ENCODE measurements at regions not wholly inside any gene's neighbourhood (a gene's known extent, or its start where the extent isn't known, plus 50 kb on each side); places are given as distances from the start of the nearest gene placed in this dataset.

- no peaks in the 10 kb centered on the region for H3K36me3 ChIP-seq (replicated peaks in 1 of 2; ENCODE audit: control insufficient read depth in 1 of 2, insufficient read depth in 2 of 2, low read length in 2 of 2)
- TF ChIP-seq CTCF (IDR thresholded peaks at IDR 0.05), result no peak
- H3K36me3 Mint-ChIP-seq, result no peaks in the 10 kb centered on the region
- H3K27ac ChIP-seq (ENCODE audit: low read depth in 1 of 2, low read length in 2 of 2), result no peak overlapping the region
- no peak overlapping the region for H3K4me3 Mint-ChIP-seq
- H3K27ac Mint-ChIP-seq, result no peak overlapping the region
- H3K27me3 Mint-ChIP-seq (ENCODE audit: low read depth in 3 of 3), result peaks cover 0 to 4% (median 0%) of the 10 kb centered on the region in 3 donors
- H3K4me2 ChIP-seq (replicated peaks; ENCODE audit: extremely low read depth, low read length, poor library complexity, severe bottlenecking), result no peak overlapping the region
- no peak for DNase-seq
- H2AFZ ChIP-seq (ENCODE audit: insufficient read depth, low read depth, low read length, poor library complexity, severe bottlenecking), result no peak overlapping the region
- no peaks in the 10 kb centered on the region for H3K4me1 ChIP-seq (ENCODE audit: control insufficient read depth in 1 of 2, insufficient read depth in 2 of 2, low read length in 2 of 2)
- no peaks in the 10 kb centered on the region for H3K79me2 ChIP-seq (ENCODE audit: insufficient read depth, low read length)
- H3K27me3 ChIP-seq (ENCODE audit: control insufficient read depth in 2 of 2, insufficient read depth in 2 of 2, low read length in 2 of 2), result no peaks in the 10 kb centered on the region
- no peaks in the 10 kb centered on the region for H3K9me3 ChIP-seq (replicated peaks in 1 of 2; ENCODE audit: control insufficient read depth in 1 of 2, insufficient read depth in 1 of 2, low read length in 2 of 2)
- no CpG with 5 or more reads among the region's 1 CpG for WGBS (ENCODE audit: insufficient coverage)
- H3K4me3 ChIP-seq (replicated peaks in 1 of 3; ENCODE audit: low read depth in 2 of 3, low read length in 3 of 3), result no peak overlapping the region
- no peaks in the 10 kb centered on the region for H3K4me1 Mint-ChIP-seq
- H3K9ac ChIP-seq (ENCODE audit: insufficient read depth, low read length, poor library complexity, severe bottlenecking), result no peak overlapping the region
- intact Hi-C loops (cut with micrococcal nuclease), result no loop called here
- H4K20me1 ChIP-seq (ENCODE audit: insufficient read depth, low read length), result no peaks in the 10 kb centered on the region
- H3K9me3 Mint-ChIP-seq, result peaks cover 0 to 6% (median 2%) of the 10 kb centered on the region in 7 donors
These were observed 303.7 kb upstream of the USP15 start for GRCh38 chr12:61956545-61956944.

GRCh38 chr12:61974461-61974860, 285.7 kb upstream of the USP15 start:
- H3K9me3 Mint-ChIP-seq, result peaks cover 0 to 4% (median 0%) of the 10 kb centered on the region in 7 donors
- Histone ChIP-seq H3K79me2 (ENCODE audit: insufficient read depth, low read length) (no peaks in the 10 kb centered on the region), H3K4me2 (replicated peaks; ENCODE audit: extremely low read depth, low read length, poor library complexity, severe bottlenecking) (no peak overlapping the region), H3K4me3 (replicated peaks in 1 of 3; ENCODE audit: low read depth in 2 of 3, low read length in 3 of 3) (no peak overlapping the region), H3K9me3 (replicated peaks in 1 of 2; ENCODE audit: control insufficient read depth in 1 of 2, insufficient read depth in 1 of 2, low read length in 2 of 2) (no peaks in the 10 kb centered on the region), H3K9ac (ENCODE audit: insufficient read depth, low read length, poor library complexity, severe bottlenecking) (no peak overlapping the region), H2AFZ (ENCODE audit: insufficient read depth, low read depth, low read length, poor library complexity, severe bottlenecking) (no peak overlapping the region), H3K36me3 (replicated peaks in 1 of 2; ENCODE audit: control insufficient read depth in 1 of 2, insufficient read depth in 2 of 2, low read length in 2 of 2) (no peaks in the 10 kb centered on the region), H3K4me1 (ENCODE audit: control insufficient read depth in 1 of 2, insufficient read depth in 2 of 2, low read length in 2 of 2) (no peaks in the 10 kb centered on the region), H3K27me3 (ENCODE audit: control insufficient read depth in 2 of 2, insufficient read depth in 2 of 2, low read length in 2 of 2) (no peaks in the 10 kb centered on the region), H4K20me1 (ENCODE audit: insufficient read depth, low read length) (no peaks in the 10 kb centered on the region), H3K27ac (ENCODE audit: low read depth in 1 of 2, low read length in 2 of 2) (no peak overlapping the region)
- H3K36me3 Mint-ChIP-seq, result no peaks in the 10 kb centered on the region
- H3K4me3 Mint-ChIP-seq, result no peak overlapping the region
- no peaks in the 10 kb centered on the region for H3K4me1 Mint-ChIP-seq
- intact Hi-C loops (cut with micrococcal nuclease), result no loop called here
- no peak overlapping the region for H3K27ac Mint-ChIP-seq
- DNase-seq, result no peak
- H3K27me3 Mint-ChIP-seq (ENCODE audit: low read depth in 3 of 3), result no peaks in the 10 kb centered on the region
- TF ChIP-seq CTCF (IDR thresholded peaks at IDR 0.05), result no peak
- no CpG with 5 or more reads among the region's 1 CpG for whole genome bisulfite sequencing (ENCODE audit: insufficient coverage)

Data from CD14-positive monocyte (primary cell).